H1 (cell line): ENCODE measurements at regions not wholly inside any gene's neighbourhood (a gene's known extent, or its start where the extent isn't known, plus 50 kb on each side); places are given as distances from the start of the nearest gene placed in this dataset.

Experiments
- CTCF ChIA-PET: fragments of 300-600 bp; sonication (Branson Sonifier 250); formaldehyde crosslinking; loops from one replicate; lab custom pipeline; 2021; ENCODE audit not compliant: partially characterized antibody; lab: Charles Lee
- POLR2A ChIA-PET: fragments of 300-600 bp; sonication (Branson Sonifier 250); formaldehyde crosslinking; loops from one replicate; lab custom pipeline; 2021; ENCODE audit warnings: inconsistent platforms; ENCODE audit not compliant: partially characterized antibody; lab: Charles Lee
- DNase-seq, 2 experiments: peaks; one replicate each; pipeline versions ENCODE4 v3.0.0 to v3.0.0-alpha.2; 2010 to 2022; ENCODE audit warnings: low spot score in 2 of 2, low read depth in 1 of 2, mixed read lengths in 1 of 2
- FAIRE-seq: peaks from 2 replicates; lab custom pipeline; 2011; peaks lifted over from hg19 to GRCh38; lab: Jason Lieb, UNC
- H2AFZ ChIP-seq: 2 replicates; pipeline ENCODE4 v1.8.1; 2012; ENCODE audit warnings: low read length, inconsistent platforms
- H2AK5ac ChIP-seq: 2 replicates; pipeline ENCODE4 v1.6.1; 2013; ENCODE audit warnings: low read depth, low read length
- H2BK120ac ChIP-seq: replicated peaks from 2 replicates; pipeline ENCODE3; 2013; ENCODE audit warnings: low read depth, low read length, inconsistent platforms
- H2BK12ac ChIP-seq: 2 replicates; pipeline ENCODE4 v1.6.1; 2013; ENCODE audit warnings: low read depth, low read length
- H2BK15ac ChIP-seq: 2 replicates; pipeline ENCODE4 v1.6.1; 2013; ENCODE audit warnings: low read length
- H2BK20ac ChIP-seq: 2 replicates; pipeline ENCODE4 v1.6.1; 2013; ENCODE audit warnings: low read length
- H2BK5ac ChIP-seq: 2 replicates; pipeline ENCODE4 v1.6.1; 2013; ENCODE audit warnings: low read depth, low read length
- H3K14ac ChIP-seq: 2 replicates; pipeline ENCODE4 v1.6.1; 2013; ENCODE audit warnings: inconsistent platforms; ENCODE audit not compliant: insufficient read length
- H3K18ac ChIP-seq: 2 replicates; pipeline ENCODE4 v1.6.1; 2013; ENCODE audit warnings: low read length; ENCODE audit errors: extremely low read depth
- H3K23ac ChIP-seq: 2 replicates; pipeline ENCODE4 v1.6.1; 2013; ENCODE audit warnings: inconsistent platforms; ENCODE audit not compliant: insufficient read length
- H3K23me2 ChIP-seq: 2 replicates; pipeline ENCODE4 v1.6.1; 2013; ENCODE audit warnings: low read depth, low read length
- H3K27ac ChIP-seq: 2 replicates; pipeline ENCODE4 v1.6.1; 2011; ENCODE audit warnings: low read depth, low read length, inconsistent platforms
- H3K27me3 ChIP-seq, 4 experiments: replicated peaks in 1 of 4; 1 replicate in 1 of 4; 2 replicates in 3 of 4; pipeline versions ENCODE4 v1.6.1 to v1.8.1; 2011 to 2013; ENCODE audit warnings: low read length in 3 of 4, mild to moderate bottlenecking in 3 of 4, inconsistent platforms in 2 of 4, mixed read lengths in 2 of 4, moderate library complexity in 1 of 4; ENCODE audit not compliant: control insufficient read depth in 3 of 4, insufficient read depth in 3 of 4; ENCODE audit errors: extremely low read depth in 1 of 4
- H3K36me3 ChIP-seq, 4 experiments: 2 replicates each; pipeline versions ENCODE4 v1.6.1 to v1.8.1; 2011 to 2013; ENCODE audit warnings: mild to moderate bottlenecking in 4 of 4, low read length in 3 of 4, moderate library complexity in 2 of 4, control low read depth in 1 of 4, inconsistent platforms in 1 of 4; ENCODE audit not compliant: insufficient read depth in 4 of 4, control insufficient read depth in 2 of 4
- H3K4ac ChIP-seq: replicated peaks from 2 replicates; pipeline ENCODE3; 2013; ENCODE audit warnings: low read length, low read depth, mixed read lengths, inconsistent platforms; ENCODE audit not compliant: insufficient read length
- H3K4me1 ChIP-seq, 4 experiments: replicated peaks in 1 of 4; 1 replicate in 1 of 4; 2 replicates in 3 of 4; pipeline versions ENCODE4 v1.6.1 to v1.8.1; 2011 to 2013; ENCODE audit warnings: low read length in 3 of 4, inconsistent platforms in 2 of 4, mixed read lengths in 1 of 4; ENCODE audit not compliant: insufficient read depth in 4 of 4, control insufficient read depth in 3 of 4
- H3K4me2 ChIP-seq, 2 experiments: 2 replicates each; pipeline versions ENCODE4 v1.6.1 to v1.8.1; 2011 to 2013; ENCODE audit warnings: low read depth in 2 of 2, low read length in 2 of 2, control low read depth in 1 of 2, inconsistent platforms in 1 of 2, mild to moderate bottlenecking in 1 of 2; ENCODE audit not compliant: insufficient read depth in 1 of 2
- H3K4me3 ChIP-seq, 4 experiments: fragments of 200-600, 300-600 bp in 1 of 4; sonication (generic), shearing (Covaris generic), sonication (Bioruptor Twin) in 1 of 4; 2 replicates each; pipeline versions ENCODE4 v1.5.1 to v1.8.1; 2011 to 2016; ENCODE audit warnings: low read length in 4 of 4, low read depth in 3 of 4, control low read depth in 2 of 4, inconsistent platforms in 2 of 4, mild to moderate bottlenecking in 2 of 4, mixed read lengths in 1 of 4, moderate library complexity in 1 of 4; ENCODE audit not compliant: insufficient read depth in 2 of 4; ENCODE audit errors: extremely low read depth in 1 of 4
- H3K56ac ChIP-seq: replicated peaks from 2 replicates; pipeline ENCODE3; 2013; ENCODE audit warnings: low read depth, mild to moderate bottlenecking, mixed read lengths, low read length, inconsistent platforms; ENCODE audit not compliant: insufficient read length
- H3K79me1 ChIP-seq: 2 replicates; pipeline ENCODE4 v1.6.1; 2013; ENCODE audit warnings: low read depth, low read length, control low read depth
- H3K79me2 ChIP-seq, 2 experiments: 2 replicates each; pipeline versions ENCODE4 v1.6.1 to v1.8.1; 2012 to 2013; ENCODE audit warnings: low read length in 2 of 2, mild to moderate bottlenecking in 2 of 2, inconsistent platforms in 1 of 2; ENCODE audit not compliant: insufficient read depth in 2 of 2, control insufficient read depth in 1 of 2
- H3K9ac ChIP-seq, 4 experiments: replicated peaks in 1 of 4; 1 replicate in 1 of 4; 2 replicates in 3 of 4; pipeline versions ENCODE4 v1.6.1 to v1.8.1; 2011 to 2013; ENCODE audit warnings: low read depth in 3 of 4, low read length in 3 of 4, control low read depth in 2 of 4, mild to moderate bottlenecking in 2 of 4, moderate library complexity in 2 of 4, inconsistent platforms in 1 of 4; ENCODE audit errors: extremely low read depth in 1 of 4
- H3K9me3 ChIP-seq, 2 experiments: 2 replicates each; pipeline versions ENCODE4 v1.6.1 to v1.8.1; 2012 to 2013; ENCODE audit warnings: mild to moderate bottlenecking in 2 of 2, moderate library complexity in 2 of 2, control low read depth in 1 of 2, inconsistent platforms in 1 of 2, low read depth in 1 of 2, low read length in 1 of 2, mixed read lengths in 1 of 2; ENCODE audit not compliant: insufficient read depth in 2 of 2
- H4K20me1 ChIP-seq, 2 experiments: replicated peaks in 1 of 2; 2 replicates each; pipeline versions ENCODE3 to v1.8.1; 2011 to 2013; ENCODE audit warnings: inconsistent platforms in 2 of 2, low read length in 2 of 2, mild to moderate bottlenecking in 1 of 2; ENCODE audit not compliant: insufficient read depth in 2 of 2, control insufficient read depth in 1 of 2
- H4K5ac ChIP-seq: 2 replicates; pipeline ENCODE4 v1.6.1; 2013; ENCODE audit warnings: low read length, low read depth, mixed read lengths, inconsistent platforms; ENCODE audit not compliant: insufficient read length
- H4K8ac ChIP-seq: 2 replicates; pipeline ENCODE4 v1.8.0; 2013; ENCODE audit warnings: mild to moderate bottlenecking, moderate library complexity, low read length, inconsistent platforms; ENCODE audit not compliant: insufficient read depth; ENCODE audit errors: extremely low read depth
- H4K91ac ChIP-seq: replicated peaks from 2 replicates; pipeline ENCODE3; 2013; ENCODE audit warnings: low read length, mixed read lengths, inconsistent platforms; ENCODE audit not compliant: insufficient read length
- CREB1 ChIP-seq: IDR thresholded peaks from 2 replicates; pipeline ENCODE4 v1.6.1; 2012; ENCODE audit warnings: inconsistent platforms
- POLR2A ChIP-seq, 2 experiments: IDR thresholded peaks; 1 replicate in 1 of 2; 2 replicates in 1 of 2; pipeline ENCODE4 v1.6.1; 2011; ENCODE audit warnings: low read depth in 2 of 2, low read length in 2 of 2, mild to moderate bottlenecking in 2 of 2; ENCODE audit errors: control extremely low read depth in 1 of 2
- POU5F1 ChIP-seq: IDR thresholded peaks from 2 replicates; pipeline ENCODE4 v1.6.1; 2011; ENCODE audit warnings: low read depth, mild to moderate bottlenecking, low read length, moderate library complexity
- RXRA ChIP-seq: IDR thresholded peaks from 2 replicates; pipeline ENCODE4 v1.6.1; 2011; ENCODE audit warnings: low read depth, mild to moderate bottlenecking, low read length, moderate library complexity; ENCODE audit not compliant: insufficient read depth
- SP2 ChIP-seq: IDR thresholded peaks from 2 replicates; pipeline ENCODE4 v1.6.1; 2012; ENCODE audit warnings: mild to moderate bottlenecking, low read length, inconsistent platforms
- WGBS, 2 experiments: shearing (Covaris generic) in 1 of 2; methylation state at CpG; one replicate each; pipeline versions ENCODE4 v1.1.6 to v1.1.7; 2013 to 2015; ENCODE audit warnings: low lambda C conversion rate in 2 of 2, mixed read lengths in 2 of 2, inconsistent platforms in 1 of 2, low coverage in 1 of 2, missing lambda C conversion rate in 1 of 2; ENCODE audit not compliant: insufficient replicate concordance in 2 of 2, insufficient coverage in 1 of 2, insufficient read length in 1 of 2; ENCODE audit errors: extremely low coverage in 1 of 2, missing lambda C conversion rate in 1 of 2; 5-methylcytosine and 5-hydroxymethylcytosine counted together
- TF ChIP-seq, protein P1 (sequence below): IDR thresholded peaks from 2 replicates; pipeline ENCODE4 v1.6.1; 2012; ENCODE audit warnings: inconsistent platforms
- TF ChIP-seq, protein P2 (sequence below): IDR thresholded peaks from 2 replicates; pipeline ENCODE4 v1.6.1; 2011; ENCODE audit warnings: low read depth, mild to moderate bottlenecking, low read length; ENCODE audit not compliant: insufficient read depth

- Histone ChIP-seq H3K23me2 (peaks cover 8% of the 10 kb centered on the region; the same call in 1 of the 2 replicates), H3K79me2 (no peaks in the 10 kb centered on the region), H2BK20ac (no peak overlapping the region), H3K9me3 (no peaks in the 10 kb centered on the region; a peak in 1 of 4 replicates), H2BK120ac (peak overlapping the region; percentile 88), H3K23ac (no peak overlapping the region), H2BK12ac (no peak overlapping the region), H3K27me3 (peaks cover 0 to 24% (median 14%) of the 10 kb centered on the region in 4 experiments; a peak in 4 of 7 replicates), H4K5ac (no peak overlapping the region), H3K4ac (no peak overlapping the region), H3K4me1 (peaks cover 0 to 28% (median 18%) of the 10 kb centered on the region in 4 experiments; a peak in 6 of 7 replicates), H3K79me1 (0 out of 2 replicates have a peak, but pooled peaks cover 2% of the 10 kb centered on the region), H3K56ac (no peak overlapping the region), H3K18ac (peak overlapping the region; percentile 32; the same call in 1 of the 2 replicates), H3K4me3 (0 out of 8 replicates have a peak overlapping the region, but pooled peaks of 1 of the 4 experiments have one; percentile 5), H3K9ac (no peak overlapping the region), H3K4me2 (peak overlapping the region in 1 of 2 experiments; percentile 5; a peak in 1 of 4 replicates), H3K14ac (no peak overlapping the region), H3K36me3 (no peaks in the 10 kb centered on the region), H2BK15ac (no peak overlapping the region), H4K8ac (no peak overlapping the region), H4K20me1 (no peaks in the 10 kb centered on the region), H3K27ac (no peak overlapping the region), H2BK5ac (no peak overlapping the region), H2AK5ac (no peak overlapping the region), H4K91ac (no peak overlapping the region), H2AFZ (no peak overlapping the region)
- WGBS, 2 experiments: 69% methylated on average over 16 of the region's 16 CpGs; no CpG with 5 or more reads in 1 of the 2 experiments
- no peak for DNase-seq
- ChIA-PET POLR2A (interaction anchor here (1.9 kb wide), 1 partner anchor 10 kb away, joined by 6 read pairs; no protein-coding TSS in a partner anchor), CTCF (interaction anchor here (0.7 to 4.7 kb wide), 7 partner anchors 9 to 203 kb away, joined by 3 to 23 read pairs (median 3); no protein-coding TSS in a partner anchor)
- TF ChIP-seq, protein P1, sequence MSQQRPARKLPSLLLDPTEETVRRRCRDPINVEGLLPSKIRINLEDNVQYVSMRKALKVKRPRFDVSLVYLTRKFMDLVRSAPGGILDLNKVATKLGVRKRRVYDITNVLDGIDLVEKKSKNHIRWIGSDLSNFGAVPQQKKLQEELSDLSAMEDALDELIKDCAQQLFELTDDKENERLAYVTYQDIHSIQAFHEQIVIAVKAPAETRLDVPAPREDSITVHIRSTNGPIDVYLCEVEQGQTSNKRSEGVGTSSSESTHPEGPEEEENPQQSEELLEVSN: no peak
- no peak for TF ChIP-seq SP2
- no peak for TF ChIP-seq RXRA
- TF ChIP-seq POU5F1: no peak
- TF ChIP-seq CREB1: no peak
- TF ChIP-seq, protein P2, sequence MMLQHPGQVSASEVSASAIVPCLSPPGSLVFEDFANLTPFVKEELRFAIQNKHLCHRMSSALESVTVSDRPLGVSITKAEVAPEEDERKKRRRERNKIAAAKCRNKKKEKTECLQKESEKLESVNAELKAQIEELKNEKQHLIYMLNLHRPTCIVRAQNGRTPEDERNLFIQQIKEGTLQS: no peak
- no peak for TF ChIP-seq POLR2A (IDR thresholded peaks at IDR 0.05; ENCODE audit: control extremely low read depth in 1 of 2, low read depth in 2 of 2, low read length in 2 of 2)
- FAIRE-seq: no peak
Measured at GRCh38 chr12:132396657-132397056, 67.3 kb upstream of the GALNT9 start.
